ENCODE measurements at regions not wholly inside any gene's neighbourhood (a gene's known extent, or its start where the extent isn't known, plus 50 kb on each side); places are given as distances from the start of the nearest gene placed in this dataset.

DNA sequence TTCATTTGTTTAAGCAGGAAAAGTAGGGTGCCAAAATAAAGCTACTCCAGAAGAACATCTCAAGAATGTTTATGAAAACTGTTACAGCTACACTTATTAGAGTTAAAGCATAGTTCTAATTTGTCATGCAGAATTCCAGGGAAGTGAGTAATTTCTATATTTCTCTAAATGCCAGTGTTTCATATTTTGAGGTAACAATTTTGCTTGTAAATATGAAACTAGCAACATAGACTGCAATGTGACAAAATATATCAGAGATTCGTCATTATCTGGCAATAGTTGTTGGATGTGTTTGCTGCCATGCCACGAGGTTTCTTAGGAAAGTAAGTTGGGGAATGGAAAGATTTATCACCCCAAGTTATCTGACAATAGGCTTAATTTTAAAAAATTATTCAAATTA is 424.1 kb upstream of the ZEB2 start:
- no peak overlapping the region for H3T11ph ChIP-seq (ENCODE audit: low read length)
- no peak overlapping the region for H3K27ac ChIP-seq (ENCODE audit: insufficient read length, low read depth, low read length)
- no peaks in the 10 kb centered on the region for H3K27me3 Mint-ChIP-seq (ENCODE audit: low read depth)
- no peaks in the 10 kb centered on the region for H3K9me3 ChIP-seq (ENCODE audit: control insufficient read depth, low read depth, low read length)
- H3K4me3 Mint-ChIP-seq = no peak overlapping the region
- H3K18ac ChIP-seq (ENCODE audit: insufficient read length, low read depth, low read length) = no peak overlapping the region
- H4K91ac ChIP-seq (ENCODE audit: insufficient read length, low read depth, low read length) = no peak overlapping the region
- H2BK120ac ChIP-seq (ENCODE audit: low read depth, low read length, poor library complexity, severe bottlenecking) = no peak overlapping the region
- DNase-seq = no peak
- H3K27me3 ChIP-seq (ENCODE audit: insufficient read depth, low read length) = no peaks in the 10 kb centered on the region; the same call in 1 of the 2 replicates
- no peak overlapping the region for H3K14ac ChIP-seq (ENCODE audit: insufficient read depth, low read length)
- H2BK12ac ChIP-seq (ENCODE audit: insufficient read length, low read depth, low read length) = no peak overlapping the region
- no peak overlapping the region for H3K4me2 ChIP-seq (ENCODE audit: insufficient read depth, insufficient read length, low read length)
- no peak overlapping the region for H2BK5ac ChIP-seq (ENCODE audit: insufficient read length, low read length)
- H3K36me3 Mint-ChIP-seq (ENCODE audit: insufficient read depth in 1 of 3, low read depth in 3 of 3) = no peaks in the 10 kb centered on the region
- no peak overlapping the region for H4K8ac ChIP-seq (replicated peaks; ENCODE audit: insufficient read length, low read depth, low read length)
- no peak overlapping the region for H2AK5ac ChIP-seq (ENCODE audit: insufficient read length, low read length)
- no peak overlapping the region for H2AFZ ChIP-seq (ENCODE audit: low read length)
- no peaks in the 10 kb centered on the region for H3K9me3 Mint-ChIP-seq
- H3K56ac ChIP-seq (ENCODE audit: insufficient read length, low read depth, low read length) = no peak overlapping the region
- H3K79me1 ChIP-seq (ENCODE audit: insufficient read depth, low read depth, low read length, poor library complexity, severe bottlenecking) = no peaks in the 10 kb centered on the region
- no peaks in the 10 kb centered on the region for H4K20me1 ChIP-seq (ENCODE audit: control insufficient read depth, insufficient read depth, insufficient read length)
- no peaks in the 10 kb centered on the region; the same call in 1 of the 2 replicates for H3K4me1 ChIP-seq (ENCODE audit: insufficient read depth, low read length)
- no peak overlapping the region for H3K27ac Mint-ChIP-seq
- H4K5ac ChIP-seq (ENCODE audit: insufficient read length, low read depth, low read length) = no peak overlapping the region
- TF ChIP-seq, protein P1, sequence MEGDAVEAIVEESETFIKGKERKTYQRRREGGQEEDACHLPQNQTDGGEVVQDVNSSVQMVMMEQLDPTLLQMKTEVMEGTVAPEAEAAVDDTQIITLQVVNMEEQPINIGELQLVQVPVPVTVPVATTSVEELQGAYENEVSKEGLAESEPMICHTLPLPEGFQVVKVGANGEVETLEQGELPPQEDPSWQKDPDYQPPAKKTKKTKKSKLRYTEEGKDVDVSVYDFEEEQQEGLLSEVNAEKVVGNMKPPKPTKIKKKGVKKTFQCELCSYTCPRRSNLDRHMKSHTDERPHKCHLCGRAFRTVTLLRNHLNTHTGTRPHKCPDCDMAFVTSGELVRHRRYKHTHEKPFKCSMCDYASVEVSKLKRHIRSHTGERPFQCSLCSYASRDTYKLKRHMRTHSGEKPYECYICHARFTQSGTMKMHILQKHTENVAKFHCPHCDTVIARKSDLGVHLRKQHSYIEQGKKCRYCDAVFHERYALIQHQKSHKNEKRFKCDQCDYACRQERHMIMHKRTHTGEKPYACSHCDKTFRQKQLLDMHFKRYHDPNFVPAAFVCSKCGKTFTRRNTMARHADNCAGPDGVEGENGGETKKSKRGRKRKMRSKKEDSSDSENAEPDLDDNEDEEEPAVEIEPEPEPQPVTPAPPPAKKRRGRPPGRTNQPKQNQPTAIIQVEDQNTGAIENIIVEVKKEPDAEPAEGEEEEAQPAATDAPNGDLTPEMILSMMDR (conservative IDR thresholded peaks at IDR 0.05) = no peak
- no peak overlapping the region for H2BK20ac ChIP-seq (ENCODE audit: low read depth, low read length, poor library complexity, severe bottlenecking)
- no peaks in the 10 kb centered on the region for H3K23me2 ChIP-seq (ENCODE audit: insufficient read length, low read depth, low read length, poor library complexity, severe bottlenecking)
- no peak overlapping the region for H2BK15ac ChIP-seq (ENCODE audit: low read depth, low read length)
- no peak overlapping the region for H3K23ac ChIP-seq (ENCODE audit: insufficient read length, low read depth, low read length)
- no peak overlapping the region for H3K4ac ChIP-seq (ENCODE audit: low read depth, low read length)
- no CpG with 5 or more reads among the region's 2 CpGs for WGBS (ENCODE audit: extremely low coverage, insufficient read length, low lambda C conversion rate)
- H3K79me2 ChIP-seq (ENCODE audit: insufficient read depth, low read length) = no peaks in the 10 kb centered on the region
- no peak overlapping the region for H3K9ac ChIP-seq (ENCODE audit: extremely low read depth, insufficient read length, low read length)
- H3K4me1 Mint-ChIP-seq = peaks cover 8 to 11% of the 10 kb centered on the region in 2 experiments; a peak in 2 of 4 replicates
